H9 (cell line): ENCODE measurements at regions not wholly inside any gene's neighbourhood (a gene's known extent, or its start where the extent isn't known, plus 50 kb on each side); places are given as distances from the start of the nearest gene placed in this dataset.

Source experiments
- DNase-seq: peaks from one replicate; pipeline ENCODE4 v3.0.0-alpha.2; 2017
- H2AFZ ChIP-seq: one replicate; pipeline ENCODE4 v1.6.1; 2013; ENCODE audit warnings: mild to moderate bottlenecking, low read length, control low read depth, moderate library complexity
- H2AK5ac ChIP-seq: 2 replicates; pipeline ENCODE4 v1.6.1; 2013; ENCODE audit warnings: low read length, control low read depth, mixed read lengths; ENCODE audit not compliant: insufficient read length
- H2BK120ac ChIP-seq: one replicate; pipeline ENCODE4 v1.6.1; 2013; ENCODE audit warnings: low read depth, mild to moderate bottlenecking, low read length, control low read depth, inconsistent platforms; ENCODE audit not compliant: poor library complexity, severe bottlenecking
- H2BK12ac ChIP-seq: 2 replicates; pipeline ENCODE4 v1.6.1; 2013; ENCODE audit warnings: low read length, control low read depth, mixed read lengths, low read depth; ENCODE audit not compliant: insufficient read length
- H2BK15ac ChIP-seq: 2 replicates; pipeline ENCODE4 v1.6.1; 2013; ENCODE audit warnings: low read depth, low read length, control low read depth
- H2BK20ac ChIP-seq: one replicate; pipeline ENCODE4 v1.6.1; 2013; ENCODE audit warnings: low read depth, mild to moderate bottlenecking, low read length, control low read depth, inconsistent platforms; ENCODE audit not compliant: poor library complexity, severe bottlenecking
- H2BK5ac ChIP-seq: 2 replicates; pipeline ENCODE4 v1.6.1; 2013; ENCODE audit warnings: low read length, control low read depth, mixed read lengths; ENCODE audit not compliant: insufficient read length
- H3K14ac ChIP-seq: 2 replicates; pipeline ENCODE4 v1.6.1; 2013; ENCODE audit warnings: low read length, control low read depth; ENCODE audit not compliant: insufficient read depth
- H3K18ac ChIP-seq: 2 replicates; pipeline ENCODE4 v1.6.1; 2013; ENCODE audit warnings: low read depth, mild to moderate bottlenecking, mixed read lengths, low read length, control low read depth; ENCODE audit not compliant: insufficient read length
- H3K23ac ChIP-seq: 2 replicates; pipeline ENCODE4 v1.6.1; 2013; ENCODE audit warnings: low read length, control low read depth, mixed read lengths, low read depth; ENCODE audit not compliant: insufficient read length
- H3K23me2 ChIP-seq: 2 replicates; pipeline ENCODE4 v1.6.1; 2013; ENCODE audit warnings: low read depth, mild to moderate bottlenecking, mixed read lengths, low read length, control low read depth; ENCODE audit not compliant: insufficient read length, poor library complexity, severe bottlenecking
- H3K27ac ChIP-seq: 2 replicates; pipeline ENCODE4 v1.5.1; 2013; ENCODE audit warnings: low read length, control low read depth, mixed read lengths, low read depth; ENCODE audit not compliant: insufficient read length
- H3K27me3 ChIP-seq: 2 replicates; pipeline ENCODE4 v1.6.1; 2013; ENCODE audit warnings: low read length, control low read depth, inconsistent platforms; ENCODE audit not compliant: insufficient read depth
- H3K4ac ChIP-seq: 2 replicates; pipeline ENCODE4 v1.6.1; 2013; ENCODE audit warnings: low read depth, mild to moderate bottlenecking, control low read depth, inconsistent platforms, low read length, moderate library complexity
- H3K4me1 ChIP-seq: 2 replicates; pipeline ENCODE4 v1.6.1; 2013; ENCODE audit warnings: low read length, control low read depth, inconsistent platforms; ENCODE audit not compliant: insufficient read depth
- H3K4me2 ChIP-seq: 2 replicates; pipeline ENCODE4 v1.6.1; 2013; ENCODE audit warnings: low read length, control low read depth, mixed read lengths; ENCODE audit not compliant: insufficient read length, insufficient read depth
- H3K56ac ChIP-seq: 2 replicates; pipeline ENCODE4 v1.6.1; 2013; ENCODE audit warnings: low read depth, mild to moderate bottlenecking, mixed read lengths, low read length, control low read depth; ENCODE audit not compliant: insufficient read length
- H3K79me1 ChIP-seq: 2 replicates; pipeline ENCODE4 v1.6.1; 2013; ENCODE audit warnings: low read depth, mild to moderate bottlenecking, moderate library complexity, low read length, control low read depth, inconsistent platforms; ENCODE audit not compliant: insufficient read depth, poor library complexity, severe bottlenecking
- H3K79me2 ChIP-seq: 2 replicates; pipeline ENCODE4 v1.6.1; 2013; ENCODE audit warnings: low read length, control low read depth, inconsistent platforms; ENCODE audit not compliant: insufficient read depth
- H3K9ac ChIP-seq: 2 replicates; pipeline ENCODE4 v1.6.1; 2013; ENCODE audit warnings: low read length, control low read depth, mixed read lengths; ENCODE audit not compliant: insufficient read length; ENCODE audit errors: extremely low read depth
- H3K9me3 ChIP-seq: one replicate; pipeline ENCODE4 v1.6.1; 2013; ENCODE audit warnings: low read depth, low read length, inconsistent platforms; ENCODE audit not compliant: control insufficient read depth
- H3T11ph ChIP-seq: one replicate; pipeline ENCODE4 v1.6.1; 2013; ENCODE audit warnings: mild to moderate bottlenecking, low read length, control low read depth, inconsistent platforms
- H4K20me1 ChIP-seq: one replicate; pipeline ENCODE4 v1.6.1; 2013; ENCODE audit not compliant: control insufficient read depth, insufficient read length, insufficient read depth
- H4K5ac ChIP-seq: 2 replicates; pipeline ENCODE4 v1.6.1; 2013; ENCODE audit warnings: low read depth, mild to moderate bottlenecking, mixed read lengths, low read length, control low read depth; ENCODE audit not compliant: insufficient read length
- H4K8ac ChIP-seq: replicated peaks from 2 replicates; pipeline ENCODE4 v1.6.1; 2013; ENCODE audit warnings: low read length, control low read depth, mixed read lengths, low read depth; ENCODE audit not compliant: insufficient read length
- H4K91ac ChIP-seq: 2 replicates; pipeline ENCODE4 v1.6.1; 2013; ENCODE audit warnings: low read depth, mild to moderate bottlenecking, moderate library complexity, mixed read lengths, low read length, control low read depth; ENCODE audit not compliant: insufficient read length
- H3K27ac Mint-ChIP-seq, 3 experiments: 2 replicates in 2 of 3; 3 replicates in 1 of 3; pipeline ENCODE4 v1.8.0; 2020 to 2021; ENCODE audit warnings: mixed read lengths in 3 of 3, mild to moderate bottlenecking in 1 of 3, moderate library complexity in 1 of 3
- H3K27me3 Mint-ChIP-seq: 2 replicates; pipeline ENCODE4 v1.8.0; 2021; ENCODE audit warnings: low read depth, mild to moderate bottlenecking, moderate library complexity, mixed read lengths
- H3K36me3 Mint-ChIP-seq, 3 experiments: 2 replicates in 2 of 3; 3 replicates in 1 of 3; pipeline ENCODE4 v1.8.0; 2020 to 2021; ENCODE audit warnings: low read depth in 3 of 3, mixed read lengths in 3 of 3; ENCODE audit not compliant: insufficient read depth in 1 of 3
- H3K4me1 Mint-ChIP-seq, 2 experiments: 2 replicates each; pipeline ENCODE4 v1.8.0; 2020; ENCODE audit warnings: mixed read lengths in 2 of 2
- H3K4me3 Mint-ChIP-seq, 2 experiments: 2 replicates in 1 of 2; 3 replicates in 1 of 2; pipeline ENCODE4 v1.8.0; 2020 to 2021; ENCODE audit warnings: mild to moderate bottlenecking in 2 of 2, mixed read lengths in 2 of 2, moderate library complexity in 1 of 2
- H3K9me3 Mint-ChIP-seq, 2 experiments: 2 replicates in 1 of 2; 3 replicates in 1 of 2; pipeline ENCODE4 v1.8.0; 2020; ENCODE audit warnings: mild to moderate bottlenecking in 2 of 2, mixed read lengths in 2 of 2, moderate library complexity in 1 of 2
- WGBS: extraction: QIAGEN DNeasy Blood & Tissue Kit; methylation state at CpG from one replicate; pipeline ENCODE4 v1.1.7; 2013; ENCODE audit warnings: missing lambda C conversion rate, low lambda C conversion rate, mixed read lengths; ENCODE audit not compliant: insufficient read length; ENCODE audit errors: extremely low coverage; 5-methylcytosine and 5-hydroxymethylcytosine counted together
- TF ChIP-seq, protein P1 (sequence below): fragments of 200-600 bp; sonication (generic); conservative IDR thresholded peaks from 3 replicates; pipeline ENCODE4 v1.8.0; 2021; ENCODE audit warnings: antibody characterized with exemption, mild to moderate bottlenecking

DNA sequence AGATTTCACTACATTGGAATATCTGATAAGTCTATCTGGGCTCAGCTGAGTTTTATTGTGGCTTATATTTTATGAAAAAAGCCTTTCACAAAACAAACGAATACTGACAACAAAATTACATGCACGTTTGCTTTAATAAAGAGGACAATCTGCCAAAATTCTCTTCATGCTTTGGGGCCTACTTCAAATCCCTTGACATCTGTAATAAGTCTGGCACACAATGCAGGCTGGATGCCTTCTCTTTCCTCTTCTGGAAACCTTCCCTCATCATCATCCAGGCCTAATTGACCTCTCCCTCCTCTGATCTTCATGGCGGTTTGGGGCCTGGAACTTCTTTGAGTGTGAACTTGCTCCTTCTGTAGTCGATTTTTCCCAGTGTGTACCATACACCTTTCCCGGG lies 70.3 kb downstream of the MAP10 start:
- H2BK15ac ChIP-seq = no peak overlapping the region
- H3K18ac ChIP-seq = no peak overlapping the region
- no peak overlapping the region for H3T11ph ChIP-seq
- no peak overlapping the region for H3K9ac ChIP-seq
- H3K27me3 Mint-ChIP-seq = peaks cover 1% of the 10 kb centered on the region; the same call in 1 of the 2 replicates
- H3K56ac ChIP-seq = no peak overlapping the region
- H2BK5ac ChIP-seq = no peak overlapping the region
- no CpG with 5 or more reads among the region's 5 CpGs for WGBS
- H2BK20ac ChIP-seq = no peak overlapping the region
- H3K27ac ChIP-seq = no peak overlapping the region
- no peak overlapping the region for H4K91ac ChIP-seq
- H2AK5ac ChIP-seq = no peak overlapping the region
- H3K4me2 ChIP-seq = no peak overlapping the region
- no peak overlapping the region for H3K23ac ChIP-seq
- H3K27ac Mint-ChIP-seq = no peak overlapping the region
- H3K14ac ChIP-seq = no peak overlapping the region
- H4K8ac ChIP-seq = no peak overlapping the region
- no peaks in the 10 kb centered on the region for H4K20me1 ChIP-seq
- H3K9me3 Mint-ChIP-seq = no peaks in the 10 kb centered on the region
- H3K79me1 ChIP-seq = no peaks in the 10 kb centered on the region
- H2AFZ ChIP-seq = no peak overlapping the region
- H3K79me2 ChIP-seq = no peaks in the 10 kb centered on the region
- H3K4me1 ChIP-seq = no peaks in the 10 kb centered on the region
- H3K4ac ChIP-seq = no peak overlapping the region
- H3K9me3 ChIP-seq = no peaks in the 10 kb centered on the region
- H2BK12ac ChIP-seq = no peak overlapping the region
- H3K36me3 Mint-ChIP-seq = no peaks in the 10 kb centered on the region
- H3K4me3 Mint-ChIP-seq = no peak overlapping the region
- no peaks in the 10 kb centered on the region for H3K4me1 Mint-ChIP-seq
- H4K5ac ChIP-seq = no peak overlapping the region
- no peaks in the 10 kb centered on the region for H3K27me3 ChIP-seq
- no peak overlapping the region for H2BK120ac ChIP-seq
- DNase-seq = no peak
- TF ChIP-seq, protein P1, sequence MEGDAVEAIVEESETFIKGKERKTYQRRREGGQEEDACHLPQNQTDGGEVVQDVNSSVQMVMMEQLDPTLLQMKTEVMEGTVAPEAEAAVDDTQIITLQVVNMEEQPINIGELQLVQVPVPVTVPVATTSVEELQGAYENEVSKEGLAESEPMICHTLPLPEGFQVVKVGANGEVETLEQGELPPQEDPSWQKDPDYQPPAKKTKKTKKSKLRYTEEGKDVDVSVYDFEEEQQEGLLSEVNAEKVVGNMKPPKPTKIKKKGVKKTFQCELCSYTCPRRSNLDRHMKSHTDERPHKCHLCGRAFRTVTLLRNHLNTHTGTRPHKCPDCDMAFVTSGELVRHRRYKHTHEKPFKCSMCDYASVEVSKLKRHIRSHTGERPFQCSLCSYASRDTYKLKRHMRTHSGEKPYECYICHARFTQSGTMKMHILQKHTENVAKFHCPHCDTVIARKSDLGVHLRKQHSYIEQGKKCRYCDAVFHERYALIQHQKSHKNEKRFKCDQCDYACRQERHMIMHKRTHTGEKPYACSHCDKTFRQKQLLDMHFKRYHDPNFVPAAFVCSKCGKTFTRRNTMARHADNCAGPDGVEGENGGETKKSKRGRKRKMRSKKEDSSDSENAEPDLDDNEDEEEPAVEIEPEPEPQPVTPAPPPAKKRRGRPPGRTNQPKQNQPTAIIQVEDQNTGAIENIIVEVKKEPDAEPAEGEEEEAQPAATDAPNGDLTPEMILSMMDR = no peak
- no peaks in the 10 kb centered on the region for H3K23me2 ChIP-seq
